ENCODE measurements at regions not wholly inside any gene's neighbourhood (a gene's known extent, or its start where the extent isn't known, plus 50 kb on each side); places are given as distances from the start of the nearest gene placed in this dataset.
"Not testable (repeated sequence)": the region's sequence is repeated elsewhere in the genome, so short reads cannot be mapped to it uniquely, and the experiment has no call there.

- no peak for DNase-seq (ENCODE audit: low read depth in 2 of 2)
These were observed 681.2 kb upstream of the NRP1 start for GRCh38 chr10:34015700-34016099.

GRCh38 chr10:34013235-34013634 is 678.8 kb upstream of the NRP1 start:
- no peak for DNase-seq (ENCODE audit: low read depth in 2 of 2)

GRCh38 chr10:34010891-34011290 is 676.4 kb upstream of the NRP1 start:
- no peak for DNase-seq (ENCODE audit: low read depth in 2 of 2)

DNA sequence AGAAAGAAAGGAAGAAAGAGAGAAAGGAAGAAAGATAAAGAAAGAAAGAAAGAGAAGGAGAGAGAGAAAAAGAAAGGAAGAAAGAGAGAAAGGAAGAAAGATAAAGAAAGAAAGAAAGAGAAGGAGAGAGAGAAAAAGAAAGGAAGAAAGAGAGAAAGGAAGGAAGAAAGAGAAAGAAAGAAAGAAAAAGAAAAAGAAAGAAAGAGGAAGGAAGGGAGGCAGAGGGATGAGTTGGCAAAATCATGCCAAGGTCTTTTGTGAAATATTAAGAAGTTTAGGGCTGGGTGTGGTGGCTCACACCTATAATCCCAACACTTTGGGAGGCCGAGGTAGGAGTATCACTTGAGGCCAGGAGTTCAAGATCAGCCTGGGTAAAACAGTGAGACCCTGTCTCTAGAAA is 675.8 kb upstream of the NRP1 start:
- not testable (repeated sequence) for DNase-seq (ENCODE audit: low read depth in 2 of 2)

- no peak for DNase-seq (ENCODE audit: low read depth in 2 of 2)
These were observed 674.2 kb upstream of the NRP1 start for GRCh38 chr10:34008656-34009055.

- no peak for DNase-seq (ENCODE audit: low read depth in 2 of 2)
These were observed 672.0 kb upstream of the NRP1 start for GRCh38 chr10:34006471-34006870.

DNA sequence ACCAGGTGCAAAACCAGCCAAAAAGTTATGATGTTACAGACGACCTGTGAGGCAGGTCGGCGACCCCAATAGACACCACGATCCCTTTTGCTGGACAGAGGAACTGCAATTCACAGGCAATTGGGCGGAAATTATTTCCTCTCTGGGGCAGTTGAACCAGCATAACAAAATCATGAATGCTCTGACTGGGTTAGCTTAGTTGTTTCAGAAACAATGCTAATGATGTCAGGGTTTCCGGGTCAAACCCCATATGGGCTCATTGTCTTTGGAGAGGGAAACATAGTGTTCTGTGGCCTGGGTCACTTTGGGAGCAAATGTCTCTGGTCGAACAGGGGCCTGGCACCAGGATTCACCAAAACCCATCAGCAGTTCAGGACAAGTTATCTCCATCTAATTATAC is 669.1 kb upstream of the NRP1 start:
- DNase-seq (ENCODE audit: low read depth in 2 of 2) = no peak

DNA sequence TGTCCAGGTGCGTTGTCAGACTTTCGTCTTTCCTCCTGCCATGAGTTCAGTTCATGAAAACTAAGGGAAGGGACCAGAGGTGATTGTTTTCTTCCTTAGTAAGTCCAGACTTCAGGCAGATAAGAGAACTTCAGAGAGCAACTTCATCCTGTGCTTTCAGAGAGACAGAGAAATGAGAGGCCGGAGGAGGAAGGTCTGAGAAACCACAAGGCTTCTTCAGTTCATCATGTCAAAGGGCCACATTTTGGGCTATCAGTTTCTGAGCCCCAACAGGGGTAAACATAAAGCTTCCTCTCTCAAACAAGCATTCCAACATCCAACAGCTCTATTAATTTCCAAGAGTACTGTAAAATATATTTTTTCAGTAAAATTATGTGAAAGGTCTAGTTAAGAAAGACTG is 668.4 kb upstream of the NRP1 start:
- no peak for DNase-seq (ENCODE audit: low read depth in 2 of 2)

DNA sequence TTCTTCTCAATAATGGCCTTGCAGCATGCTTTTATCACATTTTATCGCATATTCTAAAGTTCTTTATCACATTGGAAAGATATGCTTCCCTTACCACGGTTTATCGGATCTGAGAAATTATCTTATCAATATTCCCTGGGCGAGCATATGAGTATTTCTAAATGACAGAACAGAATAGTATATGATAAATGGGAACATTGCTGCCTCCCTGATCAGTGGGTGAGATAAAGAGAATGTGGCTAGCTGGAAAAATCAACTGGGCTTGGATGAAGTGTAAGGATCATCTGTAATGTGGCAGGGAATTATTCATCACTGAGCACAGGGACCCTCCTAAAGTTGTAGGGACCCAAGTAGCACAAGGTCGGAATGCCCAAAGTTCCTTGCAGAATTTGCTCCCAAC is 667.4 kb upstream of the NRP1 start:
- DNase-seq (ENCODE audit: low read depth in 2 of 2) = no peak

DNA sequence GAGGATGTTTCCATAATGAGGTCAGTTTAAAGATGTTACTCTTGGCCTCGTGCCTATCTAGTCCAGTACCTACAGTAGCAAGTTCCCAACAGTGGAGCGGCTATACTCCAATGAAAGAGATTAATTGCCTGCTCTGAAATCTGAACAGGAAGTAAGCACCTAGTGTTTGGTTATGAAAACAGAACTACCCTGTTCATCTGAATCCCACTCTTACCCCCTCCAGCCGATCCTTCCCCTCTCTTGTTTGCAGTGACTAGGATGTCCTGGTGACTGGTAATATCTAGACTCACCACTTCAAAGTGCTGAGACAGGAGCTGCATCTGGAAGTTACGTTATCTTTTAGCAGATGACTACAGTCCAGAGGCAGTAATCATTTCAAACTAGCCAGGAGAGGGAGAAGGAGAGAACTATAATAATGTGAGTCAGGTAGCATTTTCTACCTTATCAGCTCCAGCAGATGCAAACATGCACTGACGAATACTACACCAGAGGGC is 666.7 kb upstream of the NRP1 start:
- no peak for DNase-seq (ENCODE audit: low read depth in 2 of 2)

DNA sequence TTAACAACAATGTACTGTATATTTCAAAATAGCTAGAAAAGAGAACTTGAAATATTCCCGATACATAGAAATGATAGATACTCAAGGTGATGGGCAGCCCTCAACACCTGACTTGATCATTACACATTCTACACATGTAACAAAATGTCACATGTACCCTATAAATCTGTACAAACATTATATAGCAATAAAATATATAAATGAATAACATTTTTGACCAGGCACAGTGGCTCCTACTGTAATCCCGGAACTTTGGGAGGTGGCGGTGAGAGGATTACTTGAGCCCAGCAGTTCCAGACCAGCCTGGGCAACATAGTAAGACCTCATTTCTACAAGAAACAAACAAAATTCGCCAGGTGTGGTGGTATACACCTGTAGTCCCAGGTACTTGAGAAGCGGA is 659.5 kb upstream of the NRP1 start:
- DNase-seq (ENCODE audit: low read depth in 2 of 2) = no peak

- DNase-seq (ENCODE audit: low read depth in 2 of 2) = no peak
These were observed 657.5 kb upstream of the NRP1 start for GRCh38 chr10:33991924-33992323.

- no peak for DNase-seq (ENCODE audit: low read depth in 2 of 2)
These were observed 652.0 kb upstream of the NRP1 start for GRCh38 chr10:33986515-33986914.

DNA sequence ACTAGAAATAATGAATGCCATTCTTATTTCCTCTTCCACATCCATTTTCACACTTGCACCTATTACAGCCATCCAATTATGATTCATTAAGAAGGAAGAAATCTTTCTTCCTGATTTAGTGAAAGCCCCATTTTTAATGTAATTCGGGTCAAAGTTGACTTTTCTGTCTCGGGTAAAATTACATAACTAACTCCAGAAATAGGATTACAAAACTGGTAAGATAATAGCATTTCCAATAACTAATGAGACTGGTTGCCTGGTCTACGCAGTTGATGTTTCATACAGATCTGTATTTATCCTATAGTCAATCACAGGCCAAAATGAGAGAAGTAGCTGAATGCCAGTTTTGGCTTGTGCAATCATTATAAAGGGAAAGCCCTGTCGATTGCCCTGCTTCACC is 651.5 kb upstream of the NRP1 start:
- DNase-seq (ENCODE audit: low read depth in 2 of 2) = no peak

- no peak for DNase-seq (ENCODE audit: low read depth in 2 of 2)
These were observed 648.5 kb upstream of the NRP1 start for GRCh38 chr10:33982995-33983394.

DNA sequence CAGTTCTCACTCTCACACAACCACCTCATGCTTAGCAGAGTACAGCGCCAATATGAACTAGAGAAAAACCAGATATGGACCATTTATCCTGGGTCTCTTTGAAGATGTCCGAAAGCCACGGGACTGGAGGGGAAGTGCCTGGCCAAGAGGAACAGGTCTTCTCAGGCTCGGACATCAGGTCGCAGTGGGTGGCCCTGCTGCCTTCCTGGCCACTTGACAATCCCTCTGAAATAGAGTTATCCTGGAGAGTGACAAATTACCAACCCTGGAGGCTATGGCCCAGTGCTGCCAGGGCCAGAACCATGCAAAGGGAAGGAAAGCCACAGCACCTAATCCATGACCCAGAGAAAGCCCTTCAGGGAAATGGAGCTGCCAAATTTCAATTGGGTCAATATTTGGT is 646.8 kb upstream of the NRP1 start:
- no peak for DNase-seq (ENCODE audit: low read depth in 2 of 2)

DNA sequence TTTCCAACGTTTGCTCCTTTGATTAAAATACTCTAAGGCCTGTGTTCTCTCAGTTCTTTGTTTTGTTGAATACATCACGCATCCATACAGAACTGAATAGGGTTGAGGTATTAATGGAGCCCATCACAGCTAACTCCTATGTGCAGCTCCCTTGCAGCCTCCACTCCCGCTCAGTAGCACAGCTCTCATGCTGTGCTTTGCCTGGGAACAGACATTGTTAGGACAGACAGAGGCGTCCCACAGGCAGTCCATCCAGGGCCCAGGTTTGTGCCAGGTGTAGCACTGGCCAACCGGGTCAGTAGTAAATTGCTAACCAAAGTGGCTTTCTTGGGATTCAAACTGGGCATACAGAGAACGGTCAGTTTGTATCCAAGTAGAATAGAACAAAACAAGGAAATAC is 644.7 kb upstream of the NRP1 start:
- no peak for DNase-seq (ENCODE audit: low read depth in 2 of 2)

DNA sequence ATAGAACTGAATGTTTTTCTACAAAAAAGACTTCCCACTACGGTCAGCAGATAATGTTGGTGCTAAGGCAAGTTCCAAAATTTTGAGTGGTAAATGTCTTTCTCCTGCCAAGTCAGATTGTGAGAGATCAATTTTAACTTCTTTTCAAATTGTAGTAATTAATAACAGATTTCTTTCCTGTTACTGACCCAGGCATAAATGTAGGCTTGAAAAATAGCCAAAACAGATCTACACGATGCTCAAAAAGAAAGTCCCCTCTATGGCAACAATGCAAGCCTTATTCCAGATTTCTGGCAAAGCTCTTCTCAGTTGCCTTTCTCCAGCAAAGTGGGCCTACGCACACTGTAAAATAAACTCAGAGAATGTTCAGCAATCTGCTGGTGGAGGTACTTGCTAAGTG is 641.0 kb upstream of the NRP1 start:
- DNase-seq (ENCODE audit: low read depth in 2 of 2) = no peak

DNA sequence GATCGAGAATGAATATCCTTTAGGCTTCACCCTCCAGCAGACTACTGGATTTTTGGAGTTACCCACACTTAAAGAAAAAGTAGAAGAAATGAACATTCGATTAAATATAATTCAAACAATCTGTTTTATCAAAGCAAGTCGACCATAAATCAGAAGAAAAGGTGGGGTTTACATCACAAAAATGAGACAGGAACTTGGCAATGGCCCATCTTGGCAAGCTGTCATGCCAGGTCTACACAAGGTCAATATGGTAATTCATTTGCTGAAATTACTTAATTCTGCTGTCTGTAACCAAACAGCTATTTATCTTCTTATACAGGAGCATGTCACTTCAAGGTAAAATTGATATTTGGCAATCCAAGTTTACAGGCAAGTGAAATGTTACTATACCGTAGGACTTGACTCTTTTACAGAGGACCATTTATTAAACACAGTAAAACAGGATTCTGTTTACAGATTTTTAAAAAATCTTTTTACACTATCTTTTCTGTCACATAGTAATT is 640.6 kb upstream of the NRP1 start:
- no peak for DNase-seq (ENCODE audit: low read depth in 2 of 2)

DNA sequence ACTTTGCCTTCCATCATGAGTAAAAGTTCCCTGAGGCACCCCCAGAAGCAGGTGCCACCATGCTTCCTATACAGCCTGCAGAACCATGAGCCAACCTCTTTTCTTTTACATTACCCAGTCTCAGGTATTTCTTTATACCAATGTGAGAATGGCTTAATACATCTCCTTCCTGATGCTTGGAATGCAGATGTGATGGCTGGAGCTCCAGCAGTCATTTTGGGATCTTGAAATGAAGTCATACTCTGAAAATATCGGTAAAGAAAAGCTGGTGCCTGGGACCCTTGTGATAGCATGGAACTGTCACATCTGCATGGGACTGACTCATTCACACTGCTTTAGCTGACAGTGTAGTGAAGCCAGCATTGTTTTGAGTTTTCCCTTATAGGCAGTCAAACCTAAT is 634.5 kb upstream of the NRP1 start:
- no peak for DNase-seq (ENCODE audit: low read depth in 2 of 2)

DNA sequence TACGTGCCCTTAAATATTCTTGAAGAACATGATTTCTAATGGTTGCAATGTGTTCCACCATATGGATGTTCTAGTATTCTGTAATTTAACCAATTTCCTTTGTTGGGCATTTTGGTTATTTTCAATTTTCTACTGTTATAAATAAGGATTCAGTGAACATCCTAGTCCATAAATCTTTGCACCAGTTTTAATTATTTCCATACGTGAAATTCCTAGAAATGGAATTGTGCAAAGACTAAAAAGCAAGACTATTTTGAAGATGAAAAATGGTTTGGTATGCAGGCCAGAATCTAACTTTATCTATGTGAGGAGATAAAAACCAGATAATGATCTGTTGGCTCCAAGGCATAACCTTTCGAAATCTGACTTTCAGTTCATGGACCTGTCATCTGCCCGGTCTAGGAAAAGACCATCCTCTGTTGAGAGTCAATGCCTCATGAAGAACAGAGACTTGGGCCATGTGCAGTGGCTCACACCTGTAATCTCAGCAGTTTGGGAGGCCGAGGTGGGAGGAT is 633.2 kb upstream of the NRP1 start:
- DNase-seq (ENCODE audit: low read depth in 2 of 2) = no peak

DNA sequence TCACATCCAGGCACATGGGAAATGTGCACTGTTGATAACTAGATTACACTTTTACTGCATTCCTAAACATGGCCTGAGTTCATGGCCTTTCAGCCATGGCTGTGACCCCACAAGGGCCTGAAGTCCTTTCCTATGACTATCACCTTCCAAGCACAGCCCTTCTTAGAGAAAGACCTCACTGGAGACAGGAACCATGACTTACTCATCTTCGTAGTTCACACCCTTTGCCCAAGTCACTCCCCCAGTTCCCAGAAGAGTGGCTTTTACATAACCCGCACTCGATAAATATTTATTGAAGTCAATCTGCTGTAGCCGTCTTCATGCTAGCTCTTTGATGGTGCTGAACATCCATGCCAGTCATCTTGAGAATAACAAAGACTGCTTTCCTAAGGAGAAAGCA is 632.5 kb upstream of the NRP1 start:
- no peak for DNase-seq (ENCODE audit: low read depth in 2 of 2)

DNA sequence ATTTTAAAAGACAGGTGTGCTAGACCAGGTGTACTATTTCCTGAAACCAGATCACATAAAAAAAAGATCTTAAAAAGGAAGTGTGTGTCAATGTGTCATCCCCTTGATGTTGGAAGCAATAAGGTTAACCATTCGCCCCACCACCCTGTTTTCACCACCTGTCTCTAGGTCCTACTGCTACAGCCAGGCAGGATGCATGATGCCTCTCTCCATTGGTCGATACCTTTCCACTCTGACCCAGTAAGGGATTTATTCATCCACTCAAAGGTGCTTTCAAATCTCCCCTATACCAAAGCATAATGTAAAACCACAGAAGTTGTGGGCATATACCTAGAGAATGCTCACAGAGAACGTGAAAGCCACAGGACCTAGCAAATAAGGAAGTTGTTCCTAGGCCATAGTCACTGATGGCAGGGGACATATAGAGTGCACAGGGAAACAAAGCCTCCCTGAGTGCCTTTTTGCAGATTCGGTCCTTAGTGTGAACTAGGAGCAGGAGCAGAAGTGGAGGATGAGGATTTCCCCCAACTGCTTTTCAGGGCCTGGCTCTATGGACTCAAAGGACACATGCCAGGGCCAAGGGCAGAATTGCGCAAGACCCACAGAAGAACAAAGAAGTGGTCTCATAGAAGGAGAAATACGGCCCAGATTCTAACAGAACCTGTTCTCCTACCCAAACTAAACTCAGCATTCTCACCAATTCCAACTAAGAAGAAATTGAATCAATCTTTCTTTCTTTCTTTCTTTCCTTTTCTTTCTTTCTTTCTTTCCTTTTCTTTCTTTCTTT is 631.5 kb upstream of the NRP1 start:
- DNase-seq (ENCODE audit: low read depth in 2 of 2) = no peak

GRCh38 chr10:33963729-33964128 is 629.3 kb upstream of the NRP1 start:
- DNase-seq (ENCODE audit: low read depth in 2 of 2) = no peak
